ENCODE measurements at regions not wholly inside any gene's neighbourhood (a gene's known extent, or its start where the extent isn't known, plus 50 kb on each side); places are given as distances from the start of the nearest gene placed in this dataset.

DNA sequence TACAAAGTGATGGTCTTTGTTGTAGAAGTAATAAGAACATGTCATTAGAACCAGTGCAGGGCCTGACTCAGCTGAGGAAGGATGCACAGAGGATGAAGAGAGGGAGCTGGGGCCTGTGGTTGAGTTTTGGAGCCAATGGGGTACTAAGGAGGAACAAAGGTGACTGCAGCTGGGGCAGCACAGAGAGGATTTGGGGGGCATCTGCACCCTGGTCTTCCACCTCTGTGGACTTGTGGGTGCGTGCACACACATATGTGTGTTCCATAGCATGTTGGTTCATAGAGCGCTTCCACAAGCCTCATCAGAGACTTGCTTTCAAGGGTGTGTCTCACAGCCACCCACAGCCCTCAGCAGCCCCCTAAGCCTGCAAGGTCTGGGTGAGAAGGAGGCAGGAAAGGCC lies 650.3 kb upstream of the MGMT start:
- TF ChIP-seq POLR2A (IDR thresholded peaks at IDR 0.05) (no peak), POLR2AphosphoS5 (IDR thresholded peaks at IDR 0.05) (no peak), EP300 (IDR thresholded peaks at IDR 0.05) (no peak)
- TF ChIP-seq, protein P1, sequence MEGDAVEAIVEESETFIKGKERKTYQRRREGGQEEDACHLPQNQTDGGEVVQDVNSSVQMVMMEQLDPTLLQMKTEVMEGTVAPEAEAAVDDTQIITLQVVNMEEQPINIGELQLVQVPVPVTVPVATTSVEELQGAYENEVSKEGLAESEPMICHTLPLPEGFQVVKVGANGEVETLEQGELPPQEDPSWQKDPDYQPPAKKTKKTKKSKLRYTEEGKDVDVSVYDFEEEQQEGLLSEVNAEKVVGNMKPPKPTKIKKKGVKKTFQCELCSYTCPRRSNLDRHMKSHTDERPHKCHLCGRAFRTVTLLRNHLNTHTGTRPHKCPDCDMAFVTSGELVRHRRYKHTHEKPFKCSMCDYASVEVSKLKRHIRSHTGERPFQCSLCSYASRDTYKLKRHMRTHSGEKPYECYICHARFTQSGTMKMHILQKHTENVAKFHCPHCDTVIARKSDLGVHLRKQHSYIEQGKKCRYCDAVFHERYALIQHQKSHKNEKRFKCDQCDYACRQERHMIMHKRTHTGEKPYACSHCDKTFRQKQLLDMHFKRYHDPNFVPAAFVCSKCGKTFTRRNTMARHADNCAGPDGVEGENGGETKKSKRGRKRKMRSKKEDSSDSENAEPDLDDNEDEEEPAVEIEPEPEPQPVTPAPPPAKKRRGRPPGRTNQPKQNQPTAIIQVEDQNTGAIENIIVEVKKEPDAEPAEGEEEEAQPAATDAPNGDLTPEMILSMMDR (IDR thresholded peaks at IDR 0.05): no peak

All from sigmoid colon (tissue), 4 donors.